GM19463 (cell line): ENCODE measurements at regions not wholly inside any gene's neighbourhood (a gene's known extent, or its start where the extent isn't known, plus 50 kb on each side); places are given as distances from the start of the nearest gene placed in this dataset.
"Not testable (repeated sequence)": the region's sequence is repeated elsewhere in the genome, so short reads cannot be mapped to it uniquely, and the experiment has no call there.

Experiments
- ATAC-seq: cut with Tn5 transposase; IDR thresholded peaks from one replicate; pipeline ENCODE4 v1.9.1; 2021; ENCODE audit warnings: mild to moderate bottlenecking, moderate library complexity; ENCODE audit not compliant: unreplicated experiment

GRCh38 chr3:125645616-125646015, 50.3 kb upstream of the OSBPL11 start:
- ATAC-seq, result no peak

- ATAC-seq, result no peak
These were observed 51.3 kb upstream of the OSBPL11 start for GRCh38 chr3:125646581-125646980.

- no peak for ATAC-seq
These were observed 52.2 kb upstream of the OSBPL11 start for GRCh38 chr3:125647318-125648014.

- ATAC-seq, result no peak
These were observed 55.9 kb upstream of the OSBPL11 start for GRCh38 chr3:125651244-125651643.

- no peak for ATAC-seq
These were observed 57.1 kb upstream of the OSBPL11 start for GRCh38 chr3:125652349-125652748.

- no peak for ATAC-seq
These were observed 59.2 kb upstream of the OSBPL11 start for GRCh38 chr3:125654526-125654925.

- ATAC-seq, result no peak
These were observed 67.4 kb upstream of the OSBPL11 start for GRCh38 chr3:125662675-125663074.

- no peak for ATAC-seq
These were observed 75.1 kb upstream of the OSBPL11 start for GRCh38 chr3:125670352-125670751.

GRCh38 chr3:125670945-125671344, 75.6 kb upstream of the OSBPL11 start:
- no peak for ATAC-seq

- ATAC-seq, result no peak
These were observed 76.4 kb upstream of the OSBPL11 start for GRCh38 chr3:125671461-125672243.

- no peak for ATAC-seq
These were observed 80.5 kb upstream of the OSBPL11 start for GRCh38 chr3:125675791-125676190.

GRCh38 chr3:125679258-125679657, 84.0 kb upstream of the OSBPL11 start:
- ATAC-seq, result no peak

- no peak for ATAC-seq
These were observed 85.8 kb upstream of the OSBPL11 start for GRCh38 chr3:125681146-125681545.

GRCh38 chr3:125681906-125682305, 86.6 kb upstream of the OSBPL11 start:
- ATAC-seq, result not testable (repeated sequence)

GRCh38 chr3:125682610-125683009, 87.3 kb upstream of the OSBPL11 start:
- not testable (repeated sequence) for ATAC-seq

GRCh38 chr3:125683067-125683829, 88.0 kb upstream of the OSBPL11 start:
- ATAC-seq, result no peak

- no peak for ATAC-seq
These were observed 88.9 kb upstream of the OSBPL11 start for GRCh38 chr3:125684199-125684598.

GRCh38 chr3:125685741-125686140, 90.4 kb upstream of the OSBPL11 start:
- ATAC-seq, result not testable (repeated sequence)

GRCh38 chr3:125692361-125692760, 97.1 kb upstream of the OSBPL11 start:
- no peak for ATAC-seq

- no peak for ATAC-seq
These were observed 98.6 kb upstream of the OSBPL11 start for GRCh38 chr3:125693887-125694286.

- no peak for ATAC-seq
These were observed 99.5 kb upstream of the OSBPL11 start for GRCh38 chr3:125694761-125695294.
